HUES48 (cell line): ENCODE measurements at regions not wholly inside any gene's neighbourhood (a gene's known extent, or its start where the extent isn't known, plus 50 kb on each side); places are given as distances from the start of the nearest gene placed in this dataset.

ENCODE experiments used
- H3K27ac ChIP-seq: one replicate; pipeline ENCODE4 v1.7.0; 2013; ENCODE audit warnings: low read depth, low read length, inconsistent platforms
- H3K27me3 ChIP-seq: 2 replicates; pipeline ENCODE4 v1.6.1; 2013; ENCODE audit warnings: mild to moderate bottlenecking, low read length; ENCODE audit not compliant: control insufficient read depth, insufficient read depth
- H3K36me3 ChIP-seq: 2 replicates; pipeline ENCODE4 v1.6.1; 2013; ENCODE audit warnings: low read length; ENCODE audit not compliant: control insufficient read depth, insufficient read depth
- H3K4me1 ChIP-seq: 2 replicates; pipeline ENCODE4 v1.6.1; 2013; ENCODE audit warnings: mild to moderate bottlenecking, low read length; ENCODE audit not compliant: control insufficient read depth, insufficient read depth
- H3K4me3 ChIP-seq: 2 replicates; pipeline ENCODE4 v1.5.1; 2013; ENCODE audit warnings: mild to moderate bottlenecking, low read depth, low read length
- H3K9ac ChIP-seq: 2 replicates; pipeline ENCODE4 v1.6.1; 2013; ENCODE audit warnings: mild to moderate bottlenecking, low read depth, low read length, moderate library complexity
- H3K9me3 ChIP-seq: 2 replicates; pipeline ENCODE4 v1.6.1; 2013; ENCODE audit warnings: low read length; ENCODE audit not compliant: control insufficient read depth, insufficient read depth

DNA sequence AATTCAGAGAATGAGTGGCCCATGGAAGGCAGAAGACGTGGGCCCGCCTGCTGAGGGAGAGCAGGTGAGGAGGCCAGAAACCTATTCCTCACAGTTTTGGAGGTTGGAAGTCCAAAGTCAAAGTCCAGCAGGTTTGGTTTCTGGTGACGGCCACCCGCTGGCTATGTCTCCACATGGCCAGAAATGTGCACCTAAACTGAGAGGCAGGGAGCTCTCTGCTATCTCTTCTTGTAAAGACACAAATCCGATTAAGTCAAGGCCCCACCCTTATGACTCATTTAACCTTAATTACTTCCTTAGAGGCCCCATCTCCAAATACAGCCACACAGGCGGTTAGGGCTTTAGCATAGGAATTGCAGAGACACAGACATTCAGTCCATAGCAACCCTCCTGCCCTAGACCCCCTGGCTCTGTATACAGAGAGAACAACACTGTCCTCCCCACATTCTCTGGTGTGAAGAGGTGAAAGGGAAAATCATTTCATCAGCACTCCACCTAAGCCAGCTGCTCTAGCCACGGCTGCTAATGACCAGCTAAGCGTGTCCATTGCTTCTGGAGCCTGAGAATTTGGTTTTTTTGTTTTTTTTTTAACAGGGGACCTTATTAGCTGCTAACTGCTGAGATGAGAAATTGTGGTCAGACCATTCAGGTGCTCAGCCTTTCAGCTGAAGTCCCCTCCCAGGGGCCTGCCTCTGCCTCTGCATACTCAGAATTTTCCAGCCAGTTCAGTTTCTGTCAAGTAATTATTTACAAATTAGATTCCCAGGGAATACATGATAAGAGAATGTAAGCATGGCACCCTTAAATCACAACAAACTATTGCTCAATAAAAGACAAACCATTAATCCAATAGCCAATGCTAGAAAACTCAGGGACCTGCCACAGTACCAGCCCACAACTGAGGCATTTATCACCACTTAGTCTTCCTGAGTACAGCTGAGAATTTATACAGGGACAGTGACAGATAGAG lies 368.7 kb upstream of the ID2 start:
- H3K9me3 ChIP-seq: no peaks in the 10 kb centered on the region
- H3K4me3 ChIP-seq: no peak overlapping the region
- 0 out of 2 replicates have a peak, but pooled peaks cover 3% of the 10 kb centered on the region for H3K4me1 ChIP-seq
- no peak overlapping the region for H3K9ac ChIP-seq
- H3K36me3 ChIP-seq: no peaks in the 10 kb centered on the region
- no peak overlapping the region for H3K27ac ChIP-seq
- H3K27me3 ChIP-seq: no peaks in the 10 kb centered on the region

DNA sequence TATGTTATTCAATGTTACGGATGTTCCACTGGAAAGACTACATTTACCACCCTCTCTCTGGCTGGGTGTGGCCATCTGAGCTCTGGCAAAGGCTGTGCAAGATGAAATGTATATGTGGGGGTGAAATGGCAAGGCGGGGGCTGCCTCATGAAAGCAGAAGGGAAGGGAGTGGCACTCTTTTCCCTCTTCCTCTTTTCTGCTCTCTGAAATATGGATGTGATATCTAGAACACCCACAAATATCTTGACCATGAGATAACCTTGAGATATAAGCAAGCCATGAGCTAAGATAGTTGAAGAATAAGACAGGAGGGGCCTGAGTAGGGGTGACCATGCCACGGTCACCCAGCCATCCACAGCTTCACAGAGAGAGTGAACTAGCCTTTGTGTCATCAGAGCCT lies 367.8 kb upstream of the ID2 start:
- Histone ChIP-seq H3K4me1 (0 out of 2 replicates have a peak, but pooled peaks cover 3% of the 10 kb centered on the region), H3K36me3 (no peaks in the 10 kb centered on the region), H3K4me3 (no peak overlapping the region)

GRCh38 chr2:8315531-8316165 lies 366.2 kb upstream of the ID2 start:
- H3K4me1 ChIP-seq: 0 out of 2 replicates have a peak, but pooled peaks cover 3% of the 10 kb centered on the region
- H3K9me3 ChIP-seq: no peaks in the 10 kb centered on the region
- H3K27me3 ChIP-seq: no peaks in the 10 kb centered on the region
- H3K27ac ChIP-seq: no peak overlapping the region
- no peak overlapping the region for H3K9ac ChIP-seq
- H3K36me3 ChIP-seq: no peaks in the 10 kb centered on the region
- no peak overlapping the region for H3K4me3 ChIP-seq

More for the DNA sequence above, 367.8 kb upstream of the ID2 start:
- H3K27ac ChIP-seq: no peak overlapping the region
- H3K9ac ChIP-seq: no peak overlapping the region
- H3K27me3 ChIP-seq: no peaks in the 10 kb centered on the region
- H3K9me3 ChIP-seq: no peaks in the 10 kb centered on the region

GRCh38 chr2:8316356-8316755 lies 365.5 kb upstream of the ID2 start:
- Histone ChIP-seq H3K36me3 (no peaks in the 10 kb centered on the region), H3K4me3 (no peak overlapping the region), H3K9me3 (no peaks in the 10 kb centered on the region), H3K9ac (no peak overlapping the region), H3K27me3 (no peaks in the 10 kb centered on the region), H3K27ac (no peak overlapping the region), H3K4me1 (0 out of 2 replicates have a peak, but pooled peaks cover 3% of the 10 kb centered on the region)

DNA sequence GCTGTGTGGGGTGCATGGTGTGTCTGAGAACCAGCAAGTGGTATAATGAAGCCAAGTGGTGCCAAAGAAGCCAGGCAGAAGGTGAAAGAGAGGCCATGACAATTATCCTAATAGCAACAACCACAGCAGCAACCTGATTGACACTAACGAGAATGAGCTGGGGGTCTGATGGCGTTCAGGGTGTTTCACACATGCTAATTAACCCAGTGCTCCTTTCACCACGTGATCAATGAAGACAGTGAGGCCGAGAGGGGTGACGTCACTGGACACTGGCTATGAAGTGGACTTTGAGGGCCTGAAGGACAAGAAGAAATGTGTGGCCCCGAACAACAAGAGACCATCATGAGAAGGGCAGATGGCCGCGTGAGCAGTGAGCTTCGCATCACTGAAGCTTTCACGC lies 364.4 kb upstream of the ID2 start:
- no peaks in the 10 kb centered on the region for H3K9me3 ChIP-seq
- H3K36me3 ChIP-seq: no peaks in the 10 kb centered on the region
- no peak overlapping the region for H3K9ac ChIP-seq
- H3K4me1 ChIP-seq: 0 out of 2 replicates have a peak, but pooled peaks cover 3% of the 10 kb centered on the region
- no peaks in the 10 kb centered on the region for H3K27me3 ChIP-seq
- no peak overlapping the region for H3K4me3 ChIP-seq
- H3K27ac ChIP-seq: no peak overlapping the region

GRCh38 chr2:8319219-8319618 lies 362.6 kb upstream of the ID2 start:
- H3K4me1 ChIP-seq: peaks cover 7% of the 10 kb centered on the region
- H3K4me3 ChIP-seq: no peak overlapping the region
- H3K9ac ChIP-seq: no peak overlapping the region
- H3K36me3 ChIP-seq: no peaks in the 10 kb centered on the region
- H3K27me3 ChIP-seq: no peaks in the 10 kb centered on the region
- no peak overlapping the region for H3K27ac ChIP-seq
- H3K9me3 ChIP-seq: no peaks in the 10 kb centered on the region

DNA sequence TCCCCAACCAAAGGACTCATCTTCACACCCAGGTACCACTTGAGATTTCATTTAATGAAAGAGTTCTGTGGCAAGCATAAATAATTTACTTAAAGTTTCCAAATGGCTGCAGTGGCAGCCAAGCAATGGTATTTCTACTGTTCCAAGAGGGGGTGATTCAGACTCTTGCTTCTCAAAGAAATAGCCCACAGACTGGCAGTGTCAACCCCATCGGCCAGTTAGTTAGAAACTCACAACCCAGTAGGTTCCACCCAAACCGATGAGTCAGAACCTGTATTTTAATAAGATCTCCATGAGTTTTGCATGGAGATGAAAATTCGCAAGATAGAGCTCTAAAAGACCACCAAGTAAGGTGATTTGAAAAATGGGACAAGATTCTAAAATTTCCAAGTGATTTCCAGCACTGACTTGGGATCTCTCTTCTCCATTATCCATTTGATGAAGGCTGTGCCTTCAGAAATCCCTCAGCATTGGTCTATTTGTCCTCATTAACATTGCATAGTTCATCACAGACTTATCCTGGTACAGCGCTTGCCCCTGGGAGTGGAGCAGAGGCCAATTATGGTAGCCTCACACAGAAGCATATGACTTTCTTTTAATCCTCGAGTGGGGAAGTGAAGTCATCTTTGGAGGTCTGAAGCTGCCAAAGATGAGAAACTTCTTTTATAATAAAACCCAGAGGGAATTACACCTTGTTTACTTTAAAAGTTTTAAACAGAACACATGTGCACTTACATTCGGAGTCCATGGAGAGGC lies 361.4 kb upstream of the ID2 start:
- no peak overlapping the region for H3K9ac ChIP-seq
- no peak overlapping the region for H3K27ac ChIP-seq
- H3K4me1 ChIP-seq: peaks cover 12% of the 10 kb centered on the region
- no peak overlapping the region for H3K4me3 ChIP-seq
- no peaks in the 10 kb centered on the region for H3K9me3 ChIP-seq
- H3K36me3 ChIP-seq: no peaks in the 10 kb centered on the region
- H3K27me3 ChIP-seq: no peaks in the 10 kb centered on the region

DNA sequence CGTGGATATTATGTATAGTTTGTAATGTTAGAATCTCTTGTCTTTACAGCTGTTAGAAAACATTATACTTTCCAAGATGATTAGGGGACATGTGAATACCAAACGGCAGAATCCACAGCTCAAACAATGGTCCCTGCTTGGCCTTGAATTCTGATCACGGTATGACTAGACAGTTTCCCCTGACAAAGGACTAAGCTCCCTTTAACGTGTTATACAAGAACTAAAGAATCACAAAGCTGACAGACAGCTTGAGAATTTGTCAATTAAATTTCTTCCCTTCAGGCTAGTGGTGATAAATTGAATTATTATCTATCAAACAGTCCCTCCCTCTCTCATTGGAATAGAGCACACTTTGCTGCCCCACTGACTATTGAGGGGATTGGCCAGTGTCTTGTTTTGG lies 359.2 kb upstream of the ID2 start:
- Histone ChIP-seq H3K27me3 (no peaks in the 10 kb centered on the region), H3K4me1 (peaks cover 9% of the 10 kb centered on the region), H3K9ac (no peak overlapping the region), H3K4me3 (no peak overlapping the region), H3K9me3 (no peaks in the 10 kb centered on the region), H3K27ac (no peak overlapping the region), H3K36me3 (no peaks in the 10 kb centered on the region)

DNA sequence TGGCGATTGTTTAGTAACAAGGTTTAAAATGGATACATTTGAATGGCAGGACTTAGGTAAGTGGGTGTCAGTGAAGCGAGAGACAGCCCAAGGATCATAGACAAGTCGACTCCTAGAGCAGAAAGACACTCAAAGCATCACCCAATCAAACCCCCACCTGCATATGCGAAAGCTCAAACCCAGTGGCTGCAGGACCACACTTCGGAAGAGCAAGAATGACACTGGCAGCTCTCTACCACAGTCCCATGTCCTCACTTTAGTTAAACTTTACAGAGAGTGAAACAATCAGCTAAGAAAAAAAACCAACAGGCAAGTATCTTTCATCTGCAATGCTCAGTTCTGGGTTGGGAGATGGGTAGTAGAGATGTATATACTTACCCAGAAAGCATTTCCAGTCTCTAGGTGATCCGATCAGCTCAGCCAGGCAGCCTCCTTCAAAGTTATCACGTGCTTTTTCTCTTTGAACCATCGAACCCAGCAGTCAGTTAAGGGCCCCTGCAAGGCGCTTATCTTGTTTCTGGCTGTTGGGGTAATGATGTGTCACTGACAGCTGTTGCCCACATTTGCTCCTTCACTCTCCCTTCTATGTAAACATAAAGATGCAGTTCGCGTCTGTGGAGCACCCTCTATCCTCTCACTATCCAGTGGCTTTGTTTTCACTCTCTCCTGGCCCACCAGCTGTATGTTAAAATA lies 357.5 kb upstream of the ID2 start:
- H3K9ac ChIP-seq: no peak overlapping the region
- H3K36me3 ChIP-seq: no peaks in the 10 kb centered on the region
- H3K4me3 ChIP-seq: no peak overlapping the region
- no peaks in the 10 kb centered on the region for H3K27me3 ChIP-seq
- H3K9me3 ChIP-seq: no peaks in the 10 kb centered on the region
- H3K27ac ChIP-seq: no peak overlapping the region
- H3K4me1 ChIP-seq: peaks cover 9% of the 10 kb centered on the region

DNA sequence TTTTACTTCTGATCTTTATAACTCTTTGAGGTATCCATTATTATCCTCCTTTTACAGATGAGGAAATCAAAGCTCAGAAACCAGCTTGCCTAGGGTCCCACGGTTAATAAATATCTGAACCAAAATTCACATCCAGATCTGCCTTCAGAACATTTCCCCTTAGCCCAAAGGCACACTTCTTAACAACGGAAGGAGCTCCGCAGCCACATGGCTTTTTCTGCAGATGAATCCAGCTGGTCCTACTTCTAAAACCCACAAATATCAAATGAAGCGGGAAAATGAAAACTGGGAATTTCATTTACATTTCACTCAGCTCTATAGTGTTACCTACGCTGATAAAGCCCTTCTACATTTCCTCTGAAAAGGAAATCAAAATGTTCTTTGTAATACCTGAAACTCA lies 357.0 kb upstream of the ID2 start:
- no peaks in the 10 kb centered on the region for H3K27me3 ChIP-seq
- no peak overlapping the region for H3K27ac ChIP-seq
- no peaks in the 10 kb centered on the region for H3K9me3 ChIP-seq
- H3K4me3 ChIP-seq: no peak overlapping the region
- peaks cover 9% of the 10 kb centered on the region for H3K4me1 ChIP-seq
- H3K36me3 ChIP-seq: no peaks in the 10 kb centered on the region
- H3K9ac ChIP-seq: no peak overlapping the region
